ENCODE measurements at regions not wholly inside any gene's neighbourhood (a gene's known extent, or its start where the extent isn't known, plus 50 kb on each side); places are given as distances from the start of the nearest gene placed in this dataset.

DNA sequence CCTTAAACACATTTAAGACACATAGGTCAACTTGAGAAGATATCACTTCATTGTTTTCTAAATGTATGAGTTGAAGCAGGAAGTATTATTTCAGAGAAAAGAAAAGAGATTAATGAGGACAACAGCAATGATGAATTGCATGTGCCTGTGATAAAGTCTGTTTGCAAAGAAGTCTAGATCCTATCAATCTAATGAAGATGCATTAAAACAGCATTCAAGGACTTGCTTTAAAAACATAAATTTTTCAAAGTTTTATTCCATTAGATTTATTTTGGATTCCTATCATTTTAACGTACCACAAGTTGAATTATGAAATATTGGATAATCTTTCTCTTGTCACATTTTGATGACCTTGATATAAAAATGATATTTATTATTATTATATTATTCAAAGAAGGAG is 642.5 kb upstream of the CCDC54 start:
- DNase-seq = no peak
- Histone ChIP-seq H3K27ac (no peak overlapping the region), H3K9me3 (no peaks in the 10 kb centered on the region), H3K36me3 (no peaks in the 10 kb centered on the region), H3K4me1 (no peaks in the 10 kb centered on the region), H3K4me3 (no peak overlapping the region), H3K27me3 (no peaks in the 10 kb centered on the region)
- intact Hi-C loops (cut with DNase I; ENCODE audit: low total_unique reads) = no loop called here
- TF ChIP-seq, protein P1, sequence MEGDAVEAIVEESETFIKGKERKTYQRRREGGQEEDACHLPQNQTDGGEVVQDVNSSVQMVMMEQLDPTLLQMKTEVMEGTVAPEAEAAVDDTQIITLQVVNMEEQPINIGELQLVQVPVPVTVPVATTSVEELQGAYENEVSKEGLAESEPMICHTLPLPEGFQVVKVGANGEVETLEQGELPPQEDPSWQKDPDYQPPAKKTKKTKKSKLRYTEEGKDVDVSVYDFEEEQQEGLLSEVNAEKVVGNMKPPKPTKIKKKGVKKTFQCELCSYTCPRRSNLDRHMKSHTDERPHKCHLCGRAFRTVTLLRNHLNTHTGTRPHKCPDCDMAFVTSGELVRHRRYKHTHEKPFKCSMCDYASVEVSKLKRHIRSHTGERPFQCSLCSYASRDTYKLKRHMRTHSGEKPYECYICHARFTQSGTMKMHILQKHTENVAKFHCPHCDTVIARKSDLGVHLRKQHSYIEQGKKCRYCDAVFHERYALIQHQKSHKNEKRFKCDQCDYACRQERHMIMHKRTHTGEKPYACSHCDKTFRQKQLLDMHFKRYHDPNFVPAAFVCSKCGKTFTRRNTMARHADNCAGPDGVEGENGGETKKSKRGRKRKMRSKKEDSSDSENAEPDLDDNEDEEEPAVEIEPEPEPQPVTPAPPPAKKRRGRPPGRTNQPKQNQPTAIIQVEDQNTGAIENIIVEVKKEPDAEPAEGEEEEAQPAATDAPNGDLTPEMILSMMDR (IDR thresholded peaks at IDR 0.05) = no peak
- TF ChIP-seq POLR2A (IDR thresholded peaks at IDR 0.05) = no peak

DNA sequence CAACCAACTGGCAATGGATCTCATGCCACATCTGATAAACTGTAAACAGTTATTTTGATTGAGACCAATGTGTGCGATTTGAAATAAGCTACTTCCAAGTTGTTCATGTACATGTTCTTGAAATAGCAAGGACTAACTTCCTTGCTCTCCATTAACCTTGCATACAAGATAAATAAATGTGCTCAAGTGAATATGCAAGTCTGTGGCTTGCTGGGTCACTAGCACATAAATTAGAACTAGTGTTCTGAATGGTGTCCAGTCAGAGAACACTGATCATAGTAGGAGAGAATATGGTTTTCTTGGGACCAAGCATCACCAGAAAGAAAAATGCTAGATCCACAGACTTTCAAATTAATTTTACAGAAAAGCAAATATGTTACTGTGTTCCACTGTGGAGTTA is 640.0 kb upstream of the CCDC54 start:
- Histone ChIP-seq H3K27me3 (no peaks in the 10 kb centered on the region), H3K4me1 (no peaks in the 10 kb centered on the region), H3K9me3 (no peaks in the 10 kb centered on the region), H3K36me3 (no peaks in the 10 kb centered on the region), H3K4me3 (no peak overlapping the region), H3K27ac (no peak overlapping the region)
- no peak for DNase-seq
- no peak for TF ChIP-seq POLR2A (IDR thresholded peaks at IDR 0.05)
- TF ChIP-seq, protein P1 (IDR thresholded peaks at IDR 0.05) = no peak
- intact Hi-C loops (cut with DNase I; ENCODE audit: low total_unique reads) = no loop called here

DNA sequence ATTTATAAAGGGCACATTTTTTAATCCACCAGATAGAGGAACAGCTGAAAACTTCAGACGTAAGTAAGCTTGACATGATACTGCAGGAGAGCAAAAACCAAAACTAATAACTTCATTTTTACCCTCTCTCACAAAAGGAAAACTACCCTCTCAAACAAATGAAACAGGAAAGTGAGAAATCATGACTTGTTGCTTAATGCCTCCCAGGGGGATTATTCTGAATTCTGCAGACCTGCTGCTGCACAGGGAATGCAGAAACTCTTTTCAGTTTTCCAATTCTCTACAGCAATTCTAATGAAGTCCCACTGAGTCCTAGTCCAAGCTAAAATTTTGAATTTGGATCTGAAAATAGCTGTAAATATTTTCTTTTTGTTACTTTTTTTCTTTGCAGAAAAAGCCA is 637.1 kb upstream of the CCDC54 start:
- intact Hi-C loops (cut with DNase I; ENCODE audit: low total_unique reads) = no loop called here
- Histone ChIP-seq H3K4me1 (no peaks in the 10 kb centered on the region), H3K27ac (no peak overlapping the region), H3K27me3 (no peaks in the 10 kb centered on the region), H3K36me3 (no peaks in the 10 kb centered on the region), H3K4me3 (no peak overlapping the region), H3K9me3 (no peaks in the 10 kb centered on the region)
- TF ChIP-seq POLR2A (IDR thresholded peaks at IDR 0.05) = no peak
- TF ChIP-seq, protein P1 (IDR thresholded peaks at IDR 0.05) = no peak
- DNase-seq = no peak

DNA sequence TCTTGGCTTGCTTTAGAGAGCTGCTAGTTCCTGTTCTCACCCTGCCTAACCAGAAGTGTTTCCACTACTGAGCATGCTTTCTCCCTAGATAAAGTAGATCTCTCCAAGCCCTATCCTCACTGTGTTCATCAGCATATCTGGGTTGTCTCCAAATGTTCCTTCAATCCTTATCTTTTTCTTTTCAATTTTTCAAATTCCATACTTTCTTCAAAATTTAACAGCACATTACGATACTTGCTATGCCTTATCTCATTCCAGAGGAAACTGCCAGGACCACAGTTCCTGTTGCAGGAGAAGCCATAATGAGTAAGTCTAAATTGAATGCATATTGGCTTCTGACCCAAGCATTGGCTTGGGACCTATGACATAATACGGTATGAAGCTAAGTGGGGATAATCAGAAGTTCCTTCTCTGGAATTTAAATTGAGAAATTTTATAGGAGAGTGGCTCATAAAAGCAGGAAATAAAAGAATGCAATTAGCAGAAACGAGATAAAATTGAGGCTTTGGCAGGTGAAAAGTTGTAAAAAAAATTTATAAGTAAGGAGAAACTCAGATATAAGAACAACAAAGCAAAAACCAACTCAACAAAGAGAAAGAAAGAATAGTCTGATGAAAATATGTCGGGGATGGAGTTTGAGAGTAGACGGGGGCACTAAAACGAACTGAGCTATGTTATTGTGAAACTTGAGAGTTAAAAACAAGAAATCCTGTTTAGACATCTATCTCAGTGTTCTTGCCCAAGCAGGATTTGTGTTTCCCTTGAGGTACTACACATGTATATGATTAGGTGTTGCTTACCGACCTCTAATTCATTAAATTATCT is 631.7 kb upstream of the CCDC54 start:
- H3K36me3 ChIP-seq = no peaks in the 10 kb centered on the region

DNA sequence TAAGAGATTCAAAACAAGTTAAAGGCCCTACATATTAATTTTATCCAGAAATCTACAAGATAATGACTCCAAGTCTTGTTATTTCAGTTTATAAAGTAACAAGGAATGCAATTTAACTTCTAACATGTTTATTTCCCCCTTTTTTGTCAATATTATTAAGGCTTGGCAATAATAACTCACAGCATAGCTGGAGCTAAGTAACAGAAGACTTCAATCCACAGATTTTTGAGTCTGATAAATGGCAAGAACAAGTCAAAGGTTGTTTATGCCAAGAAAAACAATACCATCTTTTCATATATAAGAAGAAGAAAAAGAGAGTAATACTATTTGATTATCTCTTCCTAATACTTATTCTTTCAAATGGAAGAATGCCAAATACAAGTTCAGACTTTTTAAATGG is 631.0 kb upstream of the CCDC54 start:
- Histone ChIP-seq H3K36me3 (no peaks in the 10 kb centered on the region), H3K4me3 (no peak overlapping the region), H3K9me3 (no peaks in the 10 kb centered on the region), H3K27ac (no peak overlapping the region), H3K4me1 (no peaks in the 10 kb centered on the region), H3K27me3 (no peaks in the 10 kb centered on the region)
- DNase-seq = no peak
- intact Hi-C loops (cut with DNase I; ENCODE audit: low total_unique reads) = no loop called here
- TF ChIP-seq POLR2A (IDR thresholded peaks at IDR 0.05) = no peak
- TF ChIP-seq, protein P1 (IDR thresholded peaks at IDR 0.05) = no peak

More for the DNA sequence above, 631.7 kb upstream of the CCDC54 start:
- DNase-seq = no peak
- no peak overlapping the region for H3K27ac ChIP-seq
- intact Hi-C loops (cut with DNase I; ENCODE audit: low total_unique reads) = no loop called here
- H3K4me3 ChIP-seq = no peak overlapping the region
- no peaks in the 10 kb centered on the region for H3K9me3 ChIP-seq
- TF ChIP-seq POLR2A (IDR thresholded peaks at IDR 0.05) = no peak
- TF ChIP-seq, protein P1 (IDR thresholded peaks at IDR 0.05) = no peak
- no peaks in the 10 kb centered on the region for H3K4me1 ChIP-seq
- no peaks in the 10 kb centered on the region for H3K27me3 ChIP-seq

Measured in uterus (tissue), 3 donors.